HCT116 (cell line): ENCODE measurements at regions not wholly inside any gene's neighbourhood (a gene's known extent, or its start where the extent isn't known, plus 50 kb on each side); places are given as distances from the start of the nearest gene placed in this dataset.

Source experiments
- ATAC-seq: fragments of 200-7000 bp; cut with Tn5 transposase; 2 replicates; pipeline ENCODE4 v1.9.1; 2020; ENCODE audit warnings: mild to moderate bottlenecking, moderate library complexity
- BruUV-seq: library from RNA; stranded (reverse); fragments of 400-500 nt; replicated peaks from 2 replicates; lab custom pipeline; 2021; lab: Mats Ljungman, UMichigan
- CTCF ChIA-PET: fragments of 300-600 bp; sonication (Branson Sonifier 250); formaldehyde crosslinking; loops from one replicate; lab custom pipeline; 2021; ENCODE audit warnings: antibody characterized with exemption; lab: Charles Lee
- POLR2A ChIA-PET: fragments of 300-600, 350-600 bp; sonication (Branson Sonifier 250); formaldehyde crosslinking; loops from one replicate; lab custom pipeline; 2021; ENCODE audit warnings: antibody characterized with exemption; lab: Charles Lee
- RAD21 ChIA-PET, 2 experiments: fragments of 300-600 bp; sonication (Branson Sonifier 250); formaldehyde crosslinking; loops; one replicate each; lab custom pipeline; 2023; ENCODE audit warnings: low total read pairs in 2 of 2; ENCODE audit not compliant: uncharacterized antibody in 2 of 2, unreplicated experiment in 2 of 2, low non-redundant PET in 1 of 2; lab: Charles Lee
- DNase-seq: peaks from one replicate; pipeline ENCODE4 v3.0.0-alpha.2; 2010; ENCODE audit warnings: low read depth, low spot score
- H2AFZ ChIP-seq: fragments of 200-600 bp; shearing (Covaris generic), sonication (generic); 2 replicates; pipeline ENCODE4 v1.6.1; 2017; ENCODE audit warnings: low read depth, mixed run types, mixed read lengths, antibody characterized with exemption, low read length; ENCODE audit not compliant: poor library complexity, severe bottlenecking
- H3K27ac ChIP-seq: 2 replicates; pipeline ENCODE4 v1.5.1; 2012; ENCODE audit warnings: low read depth, low read length
- H3K27me3 ChIP-seq: fragments of 200-600 bp; sonication (generic); 2 replicates; pipeline ENCODE4 v1.6.1; 2016; ENCODE audit warnings: mixed run types, low read length, mixed read lengths; ENCODE audit not compliant: insufficient read depth
- H3K36me3 ChIP-seq, 2 experiments: fragments of 200-500 bp in 1 of 2; fragments of 200-600 bp in 1 of 2; sonication (Bioruptor generic) in 1 of 2; sonication (generic) in 1 of 2; 2 replicates each; pipeline versions ENCODE4 v1.5.1 to v1.6.1; 2014 to 2016; ENCODE audit warnings: low read length in 2 of 2, inconsistent platforms in 1 of 2, mixed read lengths in 1 of 2, mixed run types in 1 of 2; ENCODE audit not compliant: insufficient read depth in 2 of 2, control insufficient read depth in 1 of 2
- H3K4me1 ChIP-seq, 2 experiments: fragments of 200-600 bp in 1 of 2; sonication (generic) in 1 of 2; 2 replicates each; pipeline versions ENCODE4 v1.5.1 to v1.6.1; 2012 to 2017; ENCODE audit warnings: low read length in 2 of 2, inconsistent platforms in 1 of 2, mild to moderate bottlenecking in 1 of 2, mixed read lengths in 1 of 2, mixed run types in 1 of 2, moderate library complexity in 1 of 2; ENCODE audit not compliant: insufficient read depth in 2 of 2, control insufficient read depth in 1 of 2
- H3K4me2 ChIP-seq: fragments of 200-600 bp; sonication (generic); 2 replicates; pipeline ENCODE4 v1.6.1; 2017; ENCODE audit warnings: mixed run types, low read length, mixed read lengths
- H3K4me3 ChIP-seq, 2 experiments: fragments of 200-600 bp in 1 of 2; sonication (generic) in 1 of 2; replicated peaks in 1 of 2; 2 replicates each; pipeline ENCODE4 v1.5.1; 2011 to 2016; ENCODE audit warnings: low read length in 2 of 2, control low read depth in 1 of 2, low read depth in 1 of 2, mild to moderate bottlenecking in 1 of 2, mixed read lengths in 1 of 2, mixed run types in 1 of 2
- H3K79me2 ChIP-seq: fragments of 200-600 bp; sonication (generic); 2 replicates; pipeline ENCODE4 v1.6.1; 2017; ENCODE audit warnings: mild to moderate bottlenecking, mixed run types, low read length, moderate library complexity, mixed read lengths; ENCODE audit not compliant: insufficient read depth
- H3K9ac ChIP-seq: fragments of 200-600 bp; sonication (generic); 2 replicates; pipeline ENCODE4 v1.6.1; 2016; ENCODE audit warnings: low read length, mixed read lengths
- H3K9me2 ChIP-seq: fragments of 200-600 bp; sonication (generic), shearing (Covaris generic); 2 replicates; pipeline ENCODE4 v1.6.1; 2017; ENCODE audit warnings: mixed run types, mild to moderate bottlenecking, moderate library complexity; ENCODE audit not compliant: insufficient read depth
- H3K9me3 ChIP-seq, 2 experiments: fragments of 200-500 bp in 1 of 2; fragments of 200-600 bp in 1 of 2; sonication (Bioruptor generic) in 1 of 2; sonication (generic) in 1 of 2; 2 replicates each; pipeline ENCODE4 v1.6.1; 2014 to 2017; ENCODE audit warnings: low read length in 2 of 2, mixed read lengths in 2 of 2, inconsistent platforms in 1 of 2, low read depth in 1 of 2, mild to moderate bottlenecking in 1 of 2, mixed run types in 1 of 2, moderate library complexity in 1 of 2; ENCODE audit not compliant: control insufficient read depth in 1 of 2, insufficient read depth in 1 of 2
- H4K20me1 ChIP-seq: fragments of 200-600 bp; sonication (generic), shearing (Covaris generic); 2 replicates; pipeline ENCODE4 v1.6.1; 2017; ENCODE audit warnings: mixed run types, mild to moderate bottlenecking, moderate library complexity; ENCODE audit not compliant: insufficient read depth
- CBX3 ChIP-seq: IDR thresholded peaks from 2 replicates; pipeline ENCODE4 v1.6.1; 2012; ENCODE audit warnings: low read depth
- CEBPB ChIP-seq: IDR thresholded peaks from 2 replicates; pipeline ENCODE4 v1.6.1; 2012; ENCODE audit warnings: low read depth
- EGR1 ChIP-seq: IDR thresholded peaks from 2 replicates; pipeline ENCODE4 v1.6.1; 2012; ENCODE audit warnings: low read depth
- ELF1 ChIP-seq: IDR thresholded peaks from 2 replicates; pipeline ENCODE4 v1.6.1; 2012; ENCODE audit warnings: low read depth, borderline replicate concordance
- EZH2 ChIP-seq: fragments of 200-600 bp; sonication (generic); IDR thresholded peaks from 2 replicates; pipeline ENCODE4 v1.6.1; 2017; ENCODE audit warnings: antibody characterized with exemption, mixed run types
- EZH2phosphoT487 ChIP-seq: fragments of 200-600 bp; IDR thresholded peaks from 2 replicates; pipeline ENCODE4 v1.6.1; 2018; ENCODE audit warnings: antibody characterized with exemption, borderline replicate concordance
- JUND ChIP-seq: IDR thresholded peaks from 2 replicates; pipeline ENCODE4 v1.6.1; 2012
- POLR2AphosphoS5 ChIP-seq: IDR thresholded peaks from 2 replicates; pipeline ENCODE4 v1.6.1; 2011; ENCODE audit warnings: mild to moderate bottlenecking, low read depth, low read length, moderate library complexity
- RAD21 ChIP-seq: IDR thresholded peaks from 2 replicates; pipeline ENCODE4 v1.6.1; 2012; ENCODE audit warnings: low read depth, mild to moderate bottlenecking
- SIN3A ChIP-seq: IDR thresholded peaks from 2 replicates; pipeline ENCODE4 v1.6.1; 2012; ENCODE audit warnings: low read depth
- TCF7L2 ChIP-seq: IDR thresholded peaks from 2 replicates; pipeline ENCODE4 v1.7.0; 2011; ENCODE audit warnings: borderline replicate concordance, inconsistent platforms; ENCODE audit not compliant: insufficient read depth, insufficient read length; ENCODE audit errors: extremely low read depth
- YY1 ChIP-seq: IDR thresholded peaks from 2 replicates; pipeline ENCODE4 v1.6.1; 2011; ENCODE audit warnings: low read length, low read depth, moderate library complexity, mild to moderate bottlenecking; ENCODE audit not compliant: insufficient replicate concordance; ENCODE audit errors: extremely low read depth
- ZFX ChIP-seq: fragments of 450-650 bp; IDR thresholded peaks from 2 replicates; pipeline ENCODE4 v1.6.1; 2017
- ZNF274 ChIP-seq: fragments of 200-500 bp; sonication (Bioruptor generic); IDR thresholded peaks from 2 replicates; pipeline ENCODE4 v1.6.1; 2014; ENCODE audit warnings: mild to moderate bottlenecking, low read depth, low read length, inconsistent platforms
- intact Hi-C: fragments of 100-400 bp; cut with micrococcal nuclease; formaldehyde crosslinking; loops from 2 replicates; pipeline ENCODE4 v1.10.0; 2022
- TF ChIP-seq, protein P1 (sequence below), 3 experiments: fragments of 200-600 bp in 1 of 3; sonication (generic) in 1 of 3; IDR thresholded peaks in 2 of 3; conservative IDR thresholded peaks in 1 of 3; 2 replicates each; pipeline ENCODE4 v1.5.1; 2012 to 2017; ENCODE audit warnings: low read depth in 2 of 3, low read length in 2 of 3, antibody characterized with exemption in 1 of 3, borderline replicate concordance in 1 of 3, control low read depth in 1 of 3, mild to moderate bottlenecking in 1 of 3, mixed read lengths in 1 of 3, mixed run types in 1 of 3, moderate library complexity in 1 of 3; ENCODE audit not compliant: insufficient read depth in 1 of 3
- TF ChIP-seq, protein P2 (sequence below): IDR thresholded peaks from 2 replicates; pipeline ENCODE4 v1.6.1; 2011; ENCODE audit warnings: mild to moderate bottlenecking, low read length, moderate library complexity; ENCODE audit not compliant: insufficient replicate concordance; ENCODE audit errors: extremely low read depth
- TF ChIP-seq, protein P3 (sequence below): IDR thresholded peaks from 2 replicates; pipeline ENCODE4 v1.6.1; 2012
- TF ChIP-seq, protein P4 (sequence below): IDR thresholded peaks from 2 replicates; pipeline ENCODE4 v1.6.1; 2012

DNA sequence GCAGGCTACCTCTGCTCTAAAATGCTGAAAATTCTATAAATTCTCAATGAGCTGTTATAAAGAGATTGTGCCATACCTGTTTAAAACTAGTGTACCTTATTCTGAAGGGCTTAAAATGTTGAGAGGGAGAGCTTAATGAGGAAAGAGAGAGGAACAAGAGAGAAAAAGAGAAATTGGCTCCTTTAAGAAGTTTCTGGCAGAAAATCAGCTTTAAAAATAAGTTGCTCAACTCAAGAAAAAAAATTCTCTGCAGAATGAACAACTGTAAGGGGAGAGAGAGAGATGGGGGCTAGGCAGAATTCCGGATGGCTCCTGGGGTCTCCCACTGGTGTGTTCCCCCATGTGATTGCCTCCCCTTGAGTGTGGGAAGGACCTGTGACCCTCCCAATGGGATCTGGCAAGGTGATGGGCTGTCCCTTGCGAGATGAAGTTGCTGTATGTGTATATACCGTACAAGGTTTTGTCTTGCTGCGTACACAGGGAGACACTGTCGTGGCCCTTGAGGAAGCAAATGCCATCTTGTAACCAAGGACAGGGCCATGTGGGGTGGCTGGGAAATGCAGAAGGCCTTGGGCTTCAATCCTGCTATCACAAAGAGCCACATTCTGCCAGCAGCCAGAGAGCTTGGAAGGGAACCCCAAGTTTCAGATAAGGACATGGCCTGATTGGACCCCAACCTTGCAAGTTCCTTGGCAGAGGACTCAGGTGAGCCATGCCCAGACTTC lies 64.3 kb upstream of the S1PR3 start:
- no TSS peak for BruUV-seq
- H3K4me1 ChIP-seq = no peaks in the 10 kb centered on the region
- ChIA-PET CTCF (no interaction called here), POLR2A (no interaction called here), RAD21 (no interaction called here)
- H3K27me3 ChIP-seq = no peaks in the 10 kb centered on the region
- no peaks in the 10 kb centered on the region for H3K9me3 ChIP-seq
- no peak for DNase-seq
- H2AFZ ChIP-seq = no peak overlapping the region
- no peaks in the 10 kb centered on the region for H4K20me1 ChIP-seq
- no peak for TF ChIP-seq ELF1
- no peak for TF ChIP-seq ZFX
- TF ChIP-seq TCF7L2 = no peak
- no peak for TF ChIP-seq CEBPB
- TF ChIP-seq, protein P1, sequence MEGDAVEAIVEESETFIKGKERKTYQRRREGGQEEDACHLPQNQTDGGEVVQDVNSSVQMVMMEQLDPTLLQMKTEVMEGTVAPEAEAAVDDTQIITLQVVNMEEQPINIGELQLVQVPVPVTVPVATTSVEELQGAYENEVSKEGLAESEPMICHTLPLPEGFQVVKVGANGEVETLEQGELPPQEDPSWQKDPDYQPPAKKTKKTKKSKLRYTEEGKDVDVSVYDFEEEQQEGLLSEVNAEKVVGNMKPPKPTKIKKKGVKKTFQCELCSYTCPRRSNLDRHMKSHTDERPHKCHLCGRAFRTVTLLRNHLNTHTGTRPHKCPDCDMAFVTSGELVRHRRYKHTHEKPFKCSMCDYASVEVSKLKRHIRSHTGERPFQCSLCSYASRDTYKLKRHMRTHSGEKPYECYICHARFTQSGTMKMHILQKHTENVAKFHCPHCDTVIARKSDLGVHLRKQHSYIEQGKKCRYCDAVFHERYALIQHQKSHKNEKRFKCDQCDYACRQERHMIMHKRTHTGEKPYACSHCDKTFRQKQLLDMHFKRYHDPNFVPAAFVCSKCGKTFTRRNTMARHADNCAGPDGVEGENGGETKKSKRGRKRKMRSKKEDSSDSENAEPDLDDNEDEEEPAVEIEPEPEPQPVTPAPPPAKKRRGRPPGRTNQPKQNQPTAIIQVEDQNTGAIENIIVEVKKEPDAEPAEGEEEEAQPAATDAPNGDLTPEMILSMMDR (IDR thresholded peaks at IDR 0.05 in 2 of 3, conservative IDR thresholded peaks at IDR 0.05 in 1 of 3; ENCODE audit: borderline replicate concordance in 1 of 3, insufficient read depth in 1 of 3, low read depth in 2 of 3, low read length in 2 of 3) = no peak
- TF ChIP-seq, protein P2, sequence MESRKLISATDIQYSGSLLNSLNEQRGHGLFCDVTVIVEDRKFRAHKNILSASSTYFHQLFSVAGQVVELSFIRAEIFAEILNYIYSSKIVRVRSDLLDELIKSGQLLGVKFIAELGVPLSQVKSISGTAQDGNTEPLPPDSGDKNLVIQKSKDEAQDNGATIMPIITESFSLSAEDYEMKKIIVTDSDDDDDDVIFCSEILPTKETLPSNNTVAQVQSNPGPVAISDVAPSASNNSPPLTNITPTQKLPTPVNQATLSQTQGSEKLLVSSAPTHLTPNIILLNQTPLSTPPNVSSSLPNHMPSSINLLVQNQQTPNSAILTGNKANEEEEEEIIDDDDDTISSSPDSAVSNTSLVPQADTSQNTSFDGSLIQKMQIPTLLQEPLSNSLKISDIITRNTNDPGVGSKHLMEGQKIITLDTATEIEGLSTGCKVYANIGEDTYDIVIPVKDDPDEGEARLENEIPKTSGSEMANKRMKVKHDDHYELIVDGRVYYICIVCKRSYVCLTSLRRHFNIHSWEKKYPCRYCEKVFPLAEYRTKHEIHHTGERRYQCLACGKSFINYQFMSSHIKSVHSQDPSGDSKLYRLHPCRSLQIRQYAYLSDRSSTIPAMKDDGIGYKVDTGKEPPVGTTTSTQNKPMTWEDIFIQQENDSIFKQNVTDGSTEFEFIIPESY = no peak
- no peak for TF ChIP-seq EGR1
- TF ChIP-seq, protein P3, sequence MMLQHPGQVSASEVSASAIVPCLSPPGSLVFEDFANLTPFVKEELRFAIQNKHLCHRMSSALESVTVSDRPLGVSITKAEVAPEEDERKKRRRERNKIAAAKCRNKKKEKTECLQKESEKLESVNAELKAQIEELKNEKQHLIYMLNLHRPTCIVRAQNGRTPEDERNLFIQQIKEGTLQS = no peak
- TF ChIP-seq POLR2AphosphoS5 = no peak
- TF ChIP-seq SIN3A = no peak
- TF ChIP-seq EZH2 = no peak
- TF ChIP-seq RAD21 = no peak
- no peak for TF ChIP-seq ZNF274
- TF ChIP-seq JUND = no peak
- TF ChIP-seq, protein P4, sequence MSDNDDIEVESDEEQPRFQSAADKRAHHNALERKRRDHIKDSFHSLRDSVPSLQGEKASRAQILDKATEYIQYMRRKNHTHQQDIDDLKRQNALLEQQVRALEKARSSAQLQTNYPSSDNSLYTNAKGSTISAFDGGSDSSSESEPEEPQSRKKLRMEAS = no peak
- TF ChIP-seq YY1 = no peak
- no peak for TF ChIP-seq EZH2phosphoT487
- TF ChIP-seq CBX3 = no peak
- ATAC-seq = no peak
- H3K36me3 ChIP-seq = no peaks in the 10 kb centered on the region
- H3K79me2 ChIP-seq = no peaks in the 10 kb centered on the region
- no peak overlapping the region for H3K27ac ChIP-seq
- no peaks in the 10 kb centered on the region for H3K9me2 ChIP-seq
- intact Hi-C loops = no loop called here
- H3K9ac ChIP-seq = no peak overlapping the region
- H3K4me3 ChIP-seq = no peak overlapping the region
- H3K4me2 ChIP-seq = no peak overlapping the region
